PC-3 (cell line): ENCODE measurements at regions not wholly inside any gene's neighbourhood (a gene's known extent, or its start where the extent isn't known, plus 50 kb on each side); places are given as distances from the start of the nearest gene placed in this dataset.

Source experiments
- EZH2 ChIP-seq: fragments of 300-600 bp; sonication (generic); IDR thresholded peaks from one replicate; pipeline ENCODE4 v1.6.1; 2017; ENCODE audit warnings: antibody characterized with exemption, mild to moderate bottlenecking, low read length; ENCODE audit not compliant: unreplicated experiment
- EZH2phosphoT487 ChIP-seq: fragments of 300-600 bp; sonication (generic); IDR thresholded peaks from 2 replicates; pipeline ENCODE4 v1.6.1; 2018; ENCODE audit warnings: mild to moderate bottlenecking, antibody characterized with exemption, low read length, borderline replicate concordance
- TF ChIP-seq, protein P1 (sequence below): fragments of 300-600 bp; sonication (generic); conservative IDR thresholded peaks from 2 replicates; pipeline ENCODE4 v1.5.1; 2017; ENCODE audit warnings: antibody characterized with exemption, low read depth, mild to moderate bottlenecking, low read length

DNA sequence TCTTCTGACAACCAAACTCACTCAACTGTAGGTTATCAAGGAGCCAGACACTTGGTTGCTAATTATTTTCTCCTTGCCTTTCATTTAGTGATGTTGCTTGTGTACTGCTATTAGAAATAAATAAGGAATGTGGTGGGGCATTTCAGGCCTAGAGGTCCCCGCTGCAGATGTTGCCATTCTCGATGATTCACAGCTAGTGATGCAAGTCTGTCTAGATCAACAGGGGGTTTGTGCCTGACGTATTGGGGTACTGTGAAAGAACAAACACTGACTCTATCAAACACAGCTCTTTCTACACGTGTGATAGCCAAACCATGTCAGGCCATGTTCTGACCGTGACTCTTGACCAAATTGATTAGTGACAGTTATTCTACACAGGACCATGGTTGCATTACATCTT, 144.7 kb downstream of the OSTF1 start:
- TF ChIP-seq, protein P1, sequence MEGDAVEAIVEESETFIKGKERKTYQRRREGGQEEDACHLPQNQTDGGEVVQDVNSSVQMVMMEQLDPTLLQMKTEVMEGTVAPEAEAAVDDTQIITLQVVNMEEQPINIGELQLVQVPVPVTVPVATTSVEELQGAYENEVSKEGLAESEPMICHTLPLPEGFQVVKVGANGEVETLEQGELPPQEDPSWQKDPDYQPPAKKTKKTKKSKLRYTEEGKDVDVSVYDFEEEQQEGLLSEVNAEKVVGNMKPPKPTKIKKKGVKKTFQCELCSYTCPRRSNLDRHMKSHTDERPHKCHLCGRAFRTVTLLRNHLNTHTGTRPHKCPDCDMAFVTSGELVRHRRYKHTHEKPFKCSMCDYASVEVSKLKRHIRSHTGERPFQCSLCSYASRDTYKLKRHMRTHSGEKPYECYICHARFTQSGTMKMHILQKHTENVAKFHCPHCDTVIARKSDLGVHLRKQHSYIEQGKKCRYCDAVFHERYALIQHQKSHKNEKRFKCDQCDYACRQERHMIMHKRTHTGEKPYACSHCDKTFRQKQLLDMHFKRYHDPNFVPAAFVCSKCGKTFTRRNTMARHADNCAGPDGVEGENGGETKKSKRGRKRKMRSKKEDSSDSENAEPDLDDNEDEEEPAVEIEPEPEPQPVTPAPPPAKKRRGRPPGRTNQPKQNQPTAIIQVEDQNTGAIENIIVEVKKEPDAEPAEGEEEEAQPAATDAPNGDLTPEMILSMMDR, result no peak
- TF ChIP-seq EZH2phosphoT487, result no peak
- no peak for TF ChIP-seq EZH2
